ENCODE measurements at regions not wholly inside any gene's neighbourhood (a gene's known extent, or its start where the extent isn't known, plus 50 kb on each side); places are given as distances from the start of the nearest gene placed in this dataset.

DNA sequence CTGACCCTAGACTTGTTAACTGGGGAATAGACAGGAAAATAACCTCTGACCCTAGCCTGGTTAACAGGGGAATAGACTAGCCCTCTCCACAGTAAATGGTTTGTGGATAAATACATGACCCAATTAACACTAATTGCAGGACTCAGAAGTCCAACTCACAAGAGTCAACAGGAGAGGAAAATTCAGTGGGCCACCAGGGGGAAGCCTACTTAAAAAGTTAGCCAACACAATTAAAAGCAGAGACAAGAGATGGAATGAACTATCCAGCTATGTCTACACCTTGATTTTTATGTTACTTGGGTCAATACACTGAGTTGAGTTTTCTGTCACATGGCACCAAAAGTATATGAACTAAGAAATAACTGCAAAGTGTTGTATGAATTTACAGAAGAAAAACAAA is 158.8 kb upstream of the SLC39A10 start:
- DNase-seq (ENCODE audit: low read depth, low spot score): no peak

- no peak for DNase-seq (ENCODE audit: low read depth, low spot score)
Observed at GRCh38 chr2:195496991-195497390, 160.0 kb upstream of the SLC39A10 start.

DNA sequence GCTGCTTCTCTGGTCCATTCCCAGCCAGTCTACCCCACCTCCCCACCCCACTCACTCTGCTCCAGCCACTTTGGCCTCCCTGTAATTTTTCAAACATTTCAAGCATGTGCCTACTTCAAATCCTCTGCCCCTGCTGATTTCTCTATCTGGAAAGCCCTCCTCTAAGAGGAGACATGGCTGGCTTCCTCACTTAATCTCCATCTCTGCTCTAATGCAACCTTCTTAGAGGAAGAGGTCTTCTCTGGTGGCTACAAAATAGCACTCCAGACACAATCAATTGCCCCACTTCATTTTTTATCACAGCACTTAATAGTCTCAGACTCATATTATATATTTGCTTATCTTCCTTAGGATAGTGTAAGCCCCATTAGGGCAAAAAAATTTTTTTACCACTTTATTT is 161.1 kb upstream of the SLC39A10 start:
- no peak for DNase-seq (ENCODE audit: low read depth, low spot score)

GRCh38 chr2:195495351-195495750 is 161.7 kb upstream of the SLC39A10 start:
- no peak for DNase-seq (ENCODE audit: low read depth, low spot score)

- DNase-seq (ENCODE audit: low read depth, low spot score): no peak
Observed at GRCh38 chr2:195494451-195494850, 162.6 kb upstream of the SLC39A10 start.

DNA sequence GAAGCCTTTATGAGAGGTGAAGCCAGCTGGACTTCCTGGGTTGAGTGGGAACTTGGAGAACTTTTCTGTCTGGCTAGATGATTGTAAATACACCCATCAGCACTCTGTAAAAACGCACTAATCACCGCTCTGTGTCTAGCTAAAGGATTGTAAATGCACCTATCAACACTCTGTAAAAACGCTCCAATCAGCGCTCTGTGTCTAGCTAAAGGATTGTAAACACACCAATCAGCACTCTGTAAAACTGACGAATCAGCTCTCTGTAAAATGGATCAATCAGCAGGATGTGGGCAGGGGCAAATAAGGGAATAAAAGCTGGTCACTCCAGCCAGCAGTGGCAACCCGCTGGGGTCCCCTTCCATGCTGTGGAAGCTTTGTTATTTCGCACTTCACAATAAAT is 163.6 kb upstream of the SLC39A10 start:
- DNase-seq (ENCODE audit: low read depth, low spot score): no peak

GRCh38 chr2:195490319-195490718 is 166.7 kb upstream of the SLC39A10 start:
- no peak for DNase-seq (ENCODE audit: low read depth, low spot score)

GRCh38 chr2:195489101-195489500 is 167.9 kb upstream of the SLC39A10 start:
- DNase-seq (ENCODE audit: low read depth, low spot score): no peak

GRCh38 chr2:195488567-195488966 is 168.5 kb upstream of the SLC39A10 start:
- no peak for DNase-seq (ENCODE audit: low read depth, low spot score)

GRCh38 chr2:195486987-195487644 is 169.9 kb upstream of the SLC39A10 start:
- no peak for DNase-seq (ENCODE audit: low read depth, low spot score)

DNA sequence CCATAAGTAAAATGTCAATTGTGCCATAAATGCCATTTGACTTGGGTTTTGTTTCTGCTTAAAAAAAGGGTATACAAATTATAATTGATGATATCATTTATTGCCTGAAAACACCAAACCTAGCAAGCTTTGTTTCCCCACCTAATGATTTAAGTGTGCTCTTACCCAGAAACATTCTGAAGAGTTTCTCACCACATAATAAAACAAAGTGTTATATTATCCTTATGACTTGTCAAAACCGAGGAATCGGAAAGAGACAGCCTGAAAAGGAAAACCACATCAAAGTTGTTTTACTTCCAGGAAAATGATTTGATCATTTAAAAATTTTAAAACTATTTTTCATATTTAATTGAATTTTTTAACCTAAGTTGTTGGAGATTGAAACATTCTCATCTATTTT is 170.5 kb upstream of the SLC39A10 start:
- no peak for DNase-seq (ENCODE audit: low read depth, low spot score)

- DNase-seq (ENCODE audit: low read depth, low spot score): no peak
Observed at GRCh38 chr2:195482010-195482409, 175.0 kb upstream of the SLC39A10 start.

GRCh38 chr2:195480121-195480520 is 176.9 kb upstream of the SLC39A10 start:
- no peak for DNase-seq (ENCODE audit: low read depth, low spot score)

GRCh38 chr2:195479407-195479806 is 177.6 kb upstream of the SLC39A10 start:
- no peak for DNase-seq (ENCODE audit: low read depth, low spot score)

DNA sequence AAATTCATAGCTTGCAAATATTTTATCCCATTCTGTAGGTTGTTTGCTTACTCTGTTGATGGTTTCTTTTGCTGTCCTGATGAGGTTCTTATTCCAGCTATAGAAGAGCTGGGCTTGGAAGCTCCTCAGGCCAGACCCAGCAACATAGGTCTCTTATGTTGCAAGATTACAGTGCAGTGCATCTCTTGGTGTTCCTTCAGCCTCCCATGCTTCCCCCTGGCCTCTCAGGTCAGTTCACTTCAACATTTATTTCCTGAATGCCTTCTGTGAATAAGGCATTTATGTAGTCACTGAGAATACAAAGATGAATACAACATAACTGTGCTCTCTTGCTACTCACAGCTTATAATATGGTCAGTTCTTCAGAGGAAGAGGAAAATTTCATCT is 179.0 kb upstream of the SLC39A10 start:
- DNase-seq (ENCODE audit: low read depth, low spot score): no peak

- DNase-seq (ENCODE audit: low read depth, low spot score): no peak
Observed at GRCh38 chr2:195477248-195477995, 179.6 kb upstream of the SLC39A10 start.

- no peak for DNase-seq (ENCODE audit: low read depth, low spot score)
Observed at GRCh38 chr2:195475336-195475735, 181.7 kb upstream of the SLC39A10 start.

DNA sequence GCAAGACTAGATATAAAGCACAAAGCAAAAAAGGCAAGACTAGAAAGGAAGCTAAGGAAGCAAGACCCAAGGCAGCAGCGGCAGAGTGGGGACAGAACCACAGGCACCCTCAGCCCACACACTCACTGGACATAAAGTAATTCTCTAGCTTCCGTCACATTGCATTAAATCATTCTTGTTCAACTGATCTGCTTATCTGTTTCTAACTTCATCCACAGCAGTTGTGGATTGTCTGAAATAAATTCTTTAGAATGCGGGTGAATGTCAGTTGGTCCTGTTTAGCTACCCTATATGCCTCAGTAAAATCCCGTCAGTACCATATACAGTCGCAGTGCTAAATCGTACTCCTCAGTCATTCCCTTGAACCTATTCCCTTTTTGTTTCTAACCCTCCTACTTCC is 183.2 kb upstream of the SLC39A10 start:
- no peak for DNase-seq (ENCODE audit: low read depth, low spot score)

DNA sequence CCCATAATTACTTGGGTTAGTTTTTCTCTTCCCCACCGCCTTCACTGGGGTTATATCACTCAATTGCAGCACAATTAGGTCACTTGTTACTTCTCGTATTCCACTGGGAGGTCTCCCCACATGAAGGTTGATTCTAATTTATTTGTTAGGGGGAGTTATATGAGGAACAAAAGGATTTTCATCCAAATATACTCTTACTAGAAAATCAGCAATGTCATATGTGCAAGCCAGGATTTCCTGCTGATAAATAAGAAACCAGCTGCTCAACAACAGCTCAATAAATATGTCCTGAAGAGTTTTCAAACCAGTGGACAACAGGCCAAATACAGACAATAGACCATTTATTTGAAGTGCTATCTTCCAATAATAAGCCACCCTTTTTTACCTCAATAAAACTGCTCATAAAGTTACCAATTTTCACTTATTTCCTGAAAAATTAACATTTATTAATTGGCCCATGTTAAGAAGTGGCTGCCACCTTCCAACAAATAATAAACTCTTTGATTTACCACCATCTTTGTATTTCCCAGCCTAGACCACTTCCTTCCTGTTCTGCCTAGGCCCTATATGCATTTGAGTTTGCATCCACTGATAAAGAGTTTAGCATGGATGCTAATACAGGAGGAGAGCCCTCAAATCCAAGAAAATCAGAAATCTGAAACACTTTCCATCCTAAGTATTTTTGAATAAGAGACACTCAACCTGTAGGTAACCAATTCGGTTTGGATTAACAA is 184.4 kb upstream of the SLC39A10 start:
- DNase-seq (ENCODE audit: low read depth, low spot score): no peak

DNA sequence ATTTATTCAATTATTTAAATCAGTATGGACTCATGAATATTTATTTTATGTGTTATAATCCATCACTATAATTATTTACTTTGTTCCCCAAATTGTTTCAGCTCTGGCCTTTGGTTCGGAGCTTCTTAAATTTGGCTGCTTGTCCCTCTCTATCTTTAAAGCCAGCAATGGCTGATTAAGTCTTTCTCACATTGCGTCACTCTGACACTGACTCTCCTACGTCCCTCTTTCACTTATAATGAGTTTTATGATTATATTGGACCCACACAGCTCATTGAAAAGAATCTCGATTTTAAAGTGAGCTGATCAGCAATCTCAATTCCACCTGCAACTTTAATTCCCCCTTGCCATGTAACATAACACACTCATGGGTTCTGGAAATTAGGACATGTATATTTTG is 185.2 kb upstream of the SLC39A10 start:
- DNase-seq (ENCODE audit: low read depth, low spot score): no peak

DNA sequence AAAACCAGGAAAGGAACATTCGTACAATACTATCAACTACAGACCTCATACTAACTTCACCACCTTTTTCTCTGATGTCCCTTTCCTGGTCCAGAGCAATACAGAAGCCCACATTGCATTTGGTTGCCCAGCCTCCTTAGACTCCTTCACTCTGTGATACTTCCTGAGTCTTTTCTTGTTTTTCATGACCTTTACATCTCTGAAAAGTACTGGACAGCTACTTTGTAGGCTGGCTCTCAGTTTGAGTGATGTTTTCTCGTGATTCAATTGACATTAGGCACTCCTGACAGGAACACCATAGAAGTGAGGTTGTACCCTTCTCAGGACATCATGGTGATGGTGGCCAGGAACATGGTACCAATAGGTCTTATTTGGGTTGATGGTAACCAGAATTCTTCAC is 185.9 kb upstream of the SLC39A10 start:
- DNase-seq (ENCODE audit: low read depth, low spot score): no peak

- no peak for DNase-seq (ENCODE audit: low read depth, low spot score)
Observed at GRCh38 chr2:195470622-195471021, 186.4 kb upstream of the SLC39A10 start.

DNA sequence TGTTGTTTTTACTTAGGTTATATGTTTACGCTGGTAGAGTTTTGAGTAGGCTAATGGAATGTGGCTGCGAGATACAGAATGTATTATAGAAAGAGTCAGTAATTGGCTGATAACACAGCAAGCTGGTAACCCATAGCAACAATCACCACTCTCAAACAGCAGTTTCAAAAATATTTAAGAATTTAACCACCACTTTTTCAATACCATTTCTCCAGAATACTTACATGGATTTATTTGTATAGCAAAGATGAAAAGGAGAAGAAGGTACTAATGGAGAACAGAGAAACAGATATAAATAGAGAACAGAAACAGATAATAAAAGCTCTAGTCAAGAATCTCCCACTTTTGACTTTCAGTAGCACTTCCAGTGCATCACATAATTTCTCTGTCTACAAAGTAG is 188.3 kb upstream of the SLC39A10 start:
- no peak for DNase-seq (ENCODE audit: low read depth, low spot score)
